Stomach (tissue), 4 donors: ENCODE measurements at regions not wholly inside any gene's neighbourhood (a gene's known extent, or its start where the extent isn't known, plus 50 kb on each side); places are given as distances from the start of the nearest gene placed in this dataset.

Source experiments
- CTCF ChIP-seq, 7 experiments: fragments of 450-650 bp in 4 of 7; fragments of 200-600 bp in 3 of 7; sonication (generic) in 3 of 7; IDR thresholded peaks; one replicate each; pipeline ENCODE4 v1.5.1; 2016 to 2019; ENCODE audit warnings: antibody characterized with exemption in 7 of 7, control low read depth in 2 of 7, mild to moderate bottlenecking in 1 of 7
- POLR2A ChIP-seq, 4 donors: fragments of 450-650 bp; IDR thresholded peaks; one replicate each; pipeline ENCODE4 v1.6.1; 2016; ENCODE audit warnings: antibody characterized with exemption in 4 of 4, control low read depth in 2 of 4, mild to moderate bottlenecking in 1 of 4, moderate library complexity in 1 of 4
- POLR2AphosphoS5 ChIP-seq, 3 donors: sonication (generic); formaldehyde crosslinking; IDR thresholded peaks; one replicate each; pipeline ENCODE4 v1.6.1; 2016; ENCODE audit warnings: antibody characterized with exemption in 3 of 3

GRCh38 chr9:17994695-17995425 lies 416.0 kb downstream of the SH3GL2 start:
- TF ChIP-seq CTCF (IDR thresholded peaks at IDR 0.05) = no peak
- TF ChIP-seq POLR2AphosphoS5 (IDR thresholded peaks at IDR 0.05) = no peak
- TF ChIP-seq POLR2A (IDR thresholded peaks at IDR 0.05) = no peak
